ENCODE measurements at regions not wholly inside any gene's neighbourhood (a gene's known extent, or its start where the extent isn't known, plus 50 kb on each side); places are given as distances from the start of the nearest gene placed in this dataset.

- TF ChIP-seq, protein P1, sequence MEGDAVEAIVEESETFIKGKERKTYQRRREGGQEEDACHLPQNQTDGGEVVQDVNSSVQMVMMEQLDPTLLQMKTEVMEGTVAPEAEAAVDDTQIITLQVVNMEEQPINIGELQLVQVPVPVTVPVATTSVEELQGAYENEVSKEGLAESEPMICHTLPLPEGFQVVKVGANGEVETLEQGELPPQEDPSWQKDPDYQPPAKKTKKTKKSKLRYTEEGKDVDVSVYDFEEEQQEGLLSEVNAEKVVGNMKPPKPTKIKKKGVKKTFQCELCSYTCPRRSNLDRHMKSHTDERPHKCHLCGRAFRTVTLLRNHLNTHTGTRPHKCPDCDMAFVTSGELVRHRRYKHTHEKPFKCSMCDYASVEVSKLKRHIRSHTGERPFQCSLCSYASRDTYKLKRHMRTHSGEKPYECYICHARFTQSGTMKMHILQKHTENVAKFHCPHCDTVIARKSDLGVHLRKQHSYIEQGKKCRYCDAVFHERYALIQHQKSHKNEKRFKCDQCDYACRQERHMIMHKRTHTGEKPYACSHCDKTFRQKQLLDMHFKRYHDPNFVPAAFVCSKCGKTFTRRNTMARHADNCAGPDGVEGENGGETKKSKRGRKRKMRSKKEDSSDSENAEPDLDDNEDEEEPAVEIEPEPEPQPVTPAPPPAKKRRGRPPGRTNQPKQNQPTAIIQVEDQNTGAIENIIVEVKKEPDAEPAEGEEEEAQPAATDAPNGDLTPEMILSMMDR (IDR thresholded peaks at IDR 0.05; ENCODE audit: poor library complexity, severe bottlenecking): no peak
- H3K9me3 ChIP-seq (ENCODE audit: severe bottlenecking): no peaks in the 10 kb centered on the region
- DNase-seq (ENCODE audit: low spot score) (no peak), ATAC-seq (ENCODE audit: low read depth) (no peak)
- no peaks in the 10 kb centered on the region for H3K4me1 ChIP-seq (ENCODE audit: insufficient read depth, poor library complexity, severe bottlenecking)
- no peaks in the 10 kb centered on the region for H3K36me3 ChIP-seq (ENCODE audit: low read depth)
- no peak overlapping the region for H3K4me3 ChIP-seq (ENCODE audit: severe bottlenecking)
- no peaks in the 10 kb centered on the region for H3K27me3 ChIP-seq (ENCODE audit: insufficient read depth, poor library complexity, severe bottlenecking)
- no peak overlapping the region for H3K27ac ChIP-seq (ENCODE audit: poor library complexity, severe bottlenecking)
Observed at GRCh38 chr2:239890206-239890746, 134.9 kb downstream of the NDUFA10 start.

DNA sequence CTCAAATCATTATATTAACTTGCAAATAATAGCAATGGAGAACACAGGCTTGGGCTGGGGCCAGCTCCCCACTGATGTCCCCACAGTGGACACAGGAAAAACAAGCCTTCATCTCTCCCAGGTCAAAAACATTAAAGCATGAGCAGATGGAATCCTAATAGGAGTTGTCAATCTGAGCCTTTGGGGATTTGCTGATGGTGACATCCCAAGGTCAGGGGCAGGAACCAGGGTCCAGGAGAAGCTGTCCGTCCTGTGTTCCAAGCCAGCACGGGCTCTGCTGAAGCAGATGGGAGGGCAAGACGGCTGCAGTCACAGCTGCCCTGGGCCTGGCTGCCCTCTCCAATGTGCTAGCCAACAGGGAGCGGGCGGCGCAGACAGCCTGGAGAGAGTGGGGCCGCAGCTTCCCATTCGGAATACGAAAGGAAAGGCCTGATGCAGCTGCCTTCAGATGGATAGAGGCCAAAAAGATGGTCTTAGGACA, 135.5 kb downstream of the NDUFA10 start:
- Histone ChIP-seq H3K9me3 (ENCODE audit: severe bottlenecking) (peaks cover 3% of the 10 kb centered on the region), H3K36me3 (ENCODE audit: low read depth) (no peaks in the 10 kb centered on the region), H3K27me3 (ENCODE audit: insufficient read depth, poor library complexity, severe bottlenecking) (no peaks in the 10 kb centered on the region), H3K4me3 (ENCODE audit: severe bottlenecking) (no peak overlapping the region), H3K27ac (ENCODE audit: poor library complexity, severe bottlenecking) (no peak overlapping the region), H3K4me1 (ENCODE audit: insufficient read depth, poor library complexity, severe bottlenecking) (no peaks in the 10 kb centered on the region)
- no peak for ATAC-seq (ENCODE audit: low read depth)
- TF ChIP-seq, protein P1 (IDR thresholded peaks at IDR 0.05; ENCODE audit: poor library complexity, severe bottlenecking): no peak
- no peak for DNase-seq (ENCODE audit: low spot score)

GRCh38 chr2:239887604-239888003, 137.5 kb downstream of the NDUFA10 start:
- ATAC-seq (ENCODE audit: low read depth) (no peak), DNase-seq (ENCODE audit: low spot score) (no peak)
- no peaks in the 10 kb centered on the region for H3K4me1 ChIP-seq (ENCODE audit: insufficient read depth, poor library complexity, severe bottlenecking)
- H3K36me3 ChIP-seq (ENCODE audit: low read depth): no peaks in the 10 kb centered on the region
- H3K4me3 ChIP-seq (ENCODE audit: severe bottlenecking): no peak overlapping the region
- H3K9me3 ChIP-seq (ENCODE audit: severe bottlenecking): peaks cover 5% of the 10 kb centered on the region
- no peak overlapping the region for H3K27ac ChIP-seq (ENCODE audit: poor library complexity, severe bottlenecking)
- TF ChIP-seq, protein P1 (IDR thresholded peaks at IDR 0.05; ENCODE audit: poor library complexity, severe bottlenecking): no peak
- H3K27me3 ChIP-seq (ENCODE audit: insufficient read depth, poor library complexity, severe bottlenecking): no peaks in the 10 kb centered on the region

- ATAC-seq (ENCODE audit: low read depth): no peak
- Histone ChIP-seq H3K36me3 (ENCODE audit: low read depth) (no peaks in the 10 kb centered on the region), H3K4me1 (ENCODE audit: insufficient read depth, poor library complexity, severe bottlenecking) (no peaks in the 10 kb centered on the region), H3K27ac (ENCODE audit: poor library complexity, severe bottlenecking) (no peak overlapping the region), H3K9me3 (ENCODE audit: severe bottlenecking) (peaks cover 5% of the 10 kb centered on the region), H3K27me3 (ENCODE audit: insufficient read depth, poor library complexity, severe bottlenecking) (no peaks in the 10 kb centered on the region), H3K4me3 (ENCODE audit: severe bottlenecking) (no peak overlapping the region)
- no peak for DNase-seq (ENCODE audit: low spot score)
- TF ChIP-seq, protein P1 (IDR thresholded peaks at IDR 0.05; ENCODE audit: poor library complexity, severe bottlenecking): no peak
Observed at GRCh38 chr2:239886781-239887180, 138.4 kb downstream of the NDUFA10 start.

GRCh38 chr2:239884875-239885274, 140.3 kb downstream of the NDUFA10 start:
- no peak overlapping the region for H3K27ac ChIP-seq (ENCODE audit: poor library complexity, severe bottlenecking)
- peaks cover 5% of the 10 kb centered on the region for H3K9me3 ChIP-seq (ENCODE audit: severe bottlenecking)
- no peaks in the 10 kb centered on the region for H3K4me1 ChIP-seq (ENCODE audit: insufficient read depth, poor library complexity, severe bottlenecking)
- DNase-seq (ENCODE audit: low spot score): no peak
- no peak overlapping the region for H3K4me3 ChIP-seq (ENCODE audit: severe bottlenecking)
- ATAC-seq (ENCODE audit: low read depth): no peak
- no peaks in the 10 kb centered on the region for H3K36me3 ChIP-seq (ENCODE audit: low read depth)
- H3K27me3 ChIP-seq (ENCODE audit: insufficient read depth, poor library complexity, severe bottlenecking): no peaks in the 10 kb centered on the region
- TF ChIP-seq, protein P1 (IDR thresholded peaks at IDR 0.05; ENCODE audit: poor library complexity, severe bottlenecking): no peak
